HG03442 (cell line): ENCODE measurements at regions not wholly inside any gene's neighbourhood (a gene's known extent, or its start where the extent isn't known, plus 50 kb on each side); places are given as distances from the start of the nearest gene placed in this dataset.

Source experiments
- ATAC-seq: cut with Tn5 transposase; IDR thresholded peaks from one replicate; pipeline ENCODE4 v1.9.1; 2021; ENCODE audit warnings: mild to moderate bottlenecking, moderate library complexity; ENCODE audit not compliant: unreplicated experiment

- ATAC-seq, result no peak
These were observed 129.7 kb downstream of the SNX19 start for GRCh38 chr11:130786586-130786985.

- ATAC-seq, result no peak
These were observed 129.1 kb downstream of the SNX19 start for GRCh38 chr11:130787092-130787616.

GRCh38 chr11:130787973-130788570, 128.2 kb downstream of the SNX19 start:
- ATAC-seq, result no peak

- no peak for ATAC-seq
These were observed 127.1 kb downstream of the SNX19 start for GRCh38 chr11:130789056-130789640.

- no peak for ATAC-seq
These were observed 125.6 kb downstream of the SNX19 start for GRCh38 chr11:130790689-130791088.

GRCh38 chr11:130792772-130793171, 123.5 kb downstream of the SNX19 start:
- no peak for ATAC-seq

- ATAC-seq, result no peak
These were observed 119.5 kb downstream of the SNX19 start for GRCh38 chr11:130796828-130797227.

- ATAC-seq, result no peak
These were observed 118.0 kb downstream of the SNX19 start for GRCh38 chr11:130798280-130798679.

- ATAC-seq, result no peak
These were observed 117.5 kb downstream of the SNX19 start for GRCh38 chr11:130798801-130799200.

- no peak for ATAC-seq
These were observed 114.8 kb downstream of the SNX19 start for GRCh38 chr11:130801333-130802122.

- no peak for ATAC-seq
These were observed 113.7 kb downstream of the SNX19 start for GRCh38 chr11:130802567-130802966.

GRCh38 chr11:130804306-130805076, 111.8 kb downstream of the SNX19 start:
- ATAC-seq, result no peak

GRCh38 chr11:130806746-130807145, 109.5 kb downstream of the SNX19 start:
- no peak for ATAC-seq

GRCh38 chr11:130808541-130808940, 107.7 kb downstream of the SNX19 start:
- no peak for ATAC-seq

- no peak for ATAC-seq
These were observed 103.1 kb downstream of the SNX19 start for GRCh38 chr11:130813196-130813595.

- ATAC-seq, result no peak
These were observed 102.6 kb downstream of the SNX19 start for GRCh38 chr11:130813638-130814037.

- ATAC-seq, result no peak
These were observed 101.7 kb downstream of the SNX19 start for GRCh38 chr11:130814440-130815096.

- ATAC-seq, result no peak
These were observed 101.0 kb downstream of the SNX19 start for GRCh38 chr11:130815097-130815802.

GRCh38 chr11:130815956-130816355, 100.3 kb downstream of the SNX19 start:
- no peak for ATAC-seq
